ENCODE measurements at regions not wholly inside any gene's neighbourhood (a gene's known extent, or its start where the extent isn't known, plus 50 kb on each side); places are given as distances from the start of the nearest gene placed in this dataset.

DNA sequence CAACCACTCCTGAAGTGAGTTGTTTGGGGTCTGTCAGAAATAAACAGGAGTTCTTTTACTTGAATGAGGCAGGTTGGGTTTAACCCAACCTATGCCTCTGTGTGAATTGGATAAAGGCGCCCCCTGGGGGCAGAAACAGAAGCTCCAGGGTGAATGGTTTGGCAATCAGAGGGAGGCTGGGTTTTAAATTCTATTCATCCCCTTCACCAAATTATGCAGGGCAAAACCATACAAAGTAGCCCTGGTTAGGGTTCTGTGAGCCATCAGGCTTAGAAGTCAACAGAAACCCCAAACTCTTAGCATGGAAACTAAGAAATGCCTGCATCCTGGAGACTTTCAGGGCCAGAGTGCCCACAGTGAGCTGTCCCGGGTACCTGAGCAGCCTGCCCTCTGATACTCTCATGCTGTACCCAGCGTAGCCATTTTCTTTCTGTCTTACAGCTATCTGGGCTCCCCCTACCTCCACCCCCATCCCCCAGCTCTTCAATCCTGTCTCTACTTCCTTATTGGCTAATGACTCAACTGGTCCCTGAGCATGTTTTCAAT is 241.5 kb downstream of the ICOS start:
- peak; percentile 52 to 66 for DNase-seq (ENCODE audit: low read depth in 2 of 2)

DNA sequence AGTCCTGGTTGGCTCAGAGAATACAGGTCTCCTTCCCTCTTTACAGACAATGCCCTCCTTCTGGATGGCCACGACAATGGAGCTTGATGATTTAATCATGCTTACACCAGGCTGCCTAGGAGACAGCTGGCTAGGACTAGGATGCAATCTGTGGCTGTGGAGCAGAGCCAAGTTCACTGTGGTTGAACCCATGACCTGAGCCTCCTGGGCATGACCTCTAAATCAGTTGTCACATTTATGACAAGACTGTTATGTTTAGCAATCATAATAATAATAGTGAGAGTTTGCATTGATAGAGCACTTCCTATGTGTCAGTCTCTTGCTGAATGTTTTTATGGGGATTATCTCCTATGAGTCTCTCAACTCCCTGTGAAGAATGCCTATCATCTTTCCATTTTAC is 244.1 kb downstream of the ICOS start:
- no peak for DNase-seq (ENCODE audit: low read depth in 2 of 2)

DNA sequence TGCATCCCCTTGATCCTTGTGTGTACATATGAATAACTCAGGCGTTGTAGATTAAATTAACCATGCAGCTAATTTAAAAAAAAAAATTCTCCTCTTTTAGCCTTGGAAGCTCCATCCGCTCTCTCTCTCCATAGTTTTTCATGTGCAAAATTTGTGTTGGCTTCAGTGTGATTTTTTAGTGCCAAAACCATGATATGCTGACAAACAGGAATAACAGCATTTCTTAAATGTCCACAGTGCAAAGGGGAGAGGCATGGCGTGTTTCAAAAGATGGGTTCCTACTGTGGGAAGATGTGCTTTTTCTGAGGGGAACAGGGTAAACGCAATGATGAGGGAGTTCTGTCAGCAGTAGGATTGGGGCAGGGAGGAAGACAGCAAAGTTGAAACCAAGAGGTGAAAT is 247.0 kb downstream of the ICOS start:
- no peak for DNase-seq (ENCODE audit: low read depth in 2 of 2)

DNA sequence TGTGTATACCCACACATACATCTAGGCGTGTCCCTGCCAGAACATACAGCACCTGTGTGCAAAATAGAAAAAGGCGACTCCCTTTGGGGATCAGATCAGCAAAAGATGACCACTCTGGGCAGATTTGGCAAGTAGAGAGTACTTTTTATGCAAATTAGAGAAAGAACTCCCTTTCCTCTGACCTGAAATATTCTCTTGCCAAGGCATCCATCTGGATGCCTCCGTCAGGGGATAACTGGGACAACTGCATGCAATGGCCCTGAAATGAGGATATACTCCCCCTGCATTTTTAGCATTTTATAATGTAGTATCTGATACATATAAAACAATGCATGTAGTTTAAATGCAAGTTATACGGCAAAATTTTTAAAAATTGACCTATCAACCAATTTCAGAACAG is 247.7 kb downstream of the ICOS start:
- no peak for DNase-seq (ENCODE audit: low read depth in 2 of 2)

DNA sequence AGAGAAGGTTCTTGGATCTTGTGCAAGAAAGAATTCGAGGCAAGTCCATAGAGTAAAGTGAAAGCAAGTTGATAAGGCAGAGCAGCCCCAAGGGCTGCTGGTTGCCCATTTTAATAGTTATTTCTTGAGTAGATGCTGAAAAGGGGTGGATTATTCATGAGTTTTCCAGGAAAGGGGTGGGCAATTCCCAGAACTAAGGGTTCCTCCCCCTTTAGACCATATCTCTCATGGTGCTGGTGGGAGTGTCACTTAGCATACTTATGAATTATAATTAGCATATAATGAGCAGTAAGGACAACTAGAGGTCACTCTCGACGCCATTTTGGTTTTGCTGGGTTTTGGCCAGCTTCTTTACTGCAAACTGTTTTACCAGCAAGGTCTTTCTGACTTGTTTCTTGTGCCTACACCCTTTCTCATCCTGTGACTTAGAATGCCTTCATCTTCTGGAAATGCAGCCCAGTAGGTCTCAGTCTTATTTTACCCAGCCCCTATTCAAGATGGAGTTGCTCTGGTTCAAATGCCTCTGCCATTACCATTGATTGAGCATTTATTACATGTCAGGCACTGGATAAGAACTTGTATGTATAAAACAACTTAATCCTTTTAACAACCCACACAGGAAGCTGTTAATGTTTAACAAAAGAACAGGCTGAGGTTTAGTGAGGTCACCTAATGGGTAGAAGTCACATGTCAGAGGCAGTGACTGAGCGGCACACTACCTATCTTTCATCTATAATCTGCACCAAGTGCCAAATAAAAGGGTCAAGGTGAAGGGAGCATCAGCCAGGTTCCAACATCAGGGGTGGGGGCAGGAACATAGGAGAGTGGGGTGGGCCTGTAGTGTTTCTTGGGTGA is 250.9 kb downstream of the ICOS start:
- no peak for DNase-seq (ENCODE audit: low read depth in 2 of 2)

DNA sequence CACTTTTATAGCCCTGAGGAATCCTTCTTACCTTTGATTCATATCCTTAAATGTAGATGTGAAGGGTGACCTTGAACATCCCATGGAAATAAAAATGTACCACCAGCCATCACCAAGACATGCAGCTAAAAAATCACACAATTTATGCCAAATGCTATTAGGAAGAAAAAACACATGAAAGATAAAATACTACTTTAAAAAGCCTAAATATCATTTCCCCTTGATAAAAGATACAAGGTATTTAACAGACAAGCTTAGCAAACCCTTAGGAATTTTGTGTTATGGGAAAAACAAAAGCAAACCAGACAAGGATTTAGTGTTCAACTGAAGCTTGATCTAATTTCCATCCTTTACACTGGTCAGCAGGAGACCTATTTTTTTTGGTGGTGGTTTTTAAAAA is 255.0 kb downstream of the ICOS start:
- DNase-seq (ENCODE audit: low read depth in 2 of 2) = no peak

DNA sequence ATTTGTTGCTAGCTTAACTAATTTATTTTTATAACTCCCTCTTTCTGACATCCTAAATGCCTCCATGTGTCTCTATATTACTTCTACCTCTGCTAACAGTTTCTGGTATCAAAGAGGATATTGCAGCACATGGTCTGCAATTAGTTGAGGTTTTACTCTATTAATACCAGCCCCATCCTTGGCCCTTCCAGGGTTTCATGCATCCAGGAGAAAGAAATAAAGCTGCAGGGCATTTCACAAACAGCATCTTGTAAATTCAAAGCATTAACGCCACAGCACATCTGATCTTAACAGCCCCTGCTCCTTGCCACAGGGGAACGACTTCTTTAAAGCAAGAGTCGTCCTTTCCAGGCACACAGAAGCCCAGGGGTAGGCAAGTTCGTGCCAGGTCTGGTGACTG is 258.9 kb downstream of the ICOS start:
- DNase-seq (ENCODE audit: low read depth in 2 of 2) = no peak

DNA sequence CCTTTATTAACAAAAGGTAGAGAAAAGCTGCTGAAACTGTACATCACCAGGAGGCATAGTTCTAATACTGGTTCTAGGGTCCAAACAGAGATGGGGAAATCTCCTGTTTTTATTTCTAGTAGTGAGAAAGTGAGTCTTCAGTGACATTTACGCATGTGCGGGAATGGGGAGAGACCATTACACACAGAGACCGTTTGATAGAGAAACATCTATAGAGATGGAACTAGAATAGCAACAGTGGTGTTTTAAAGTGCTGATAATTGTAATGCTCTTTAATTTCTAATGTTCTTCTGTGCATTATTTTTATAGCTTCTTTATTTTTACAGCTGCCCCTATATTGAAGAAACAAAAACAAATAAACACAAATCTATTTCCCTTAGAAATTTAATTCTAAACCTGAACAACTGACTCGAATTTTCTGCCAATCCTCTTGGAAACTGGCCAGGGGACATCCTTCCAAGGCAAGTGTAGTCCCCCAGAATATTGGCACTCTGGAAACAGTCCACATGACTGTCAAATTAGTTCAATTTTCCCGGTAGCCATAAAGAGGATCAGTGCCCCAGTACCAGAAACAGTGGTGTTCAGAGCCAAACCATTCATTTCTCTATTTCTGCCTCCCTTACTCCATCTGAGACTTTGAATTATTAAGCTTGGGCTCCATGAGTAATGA is 260.9 kb downstream of the ICOS start:
- DNase-seq (ENCODE audit: low read depth in 2 of 2) = no peak

DNA sequence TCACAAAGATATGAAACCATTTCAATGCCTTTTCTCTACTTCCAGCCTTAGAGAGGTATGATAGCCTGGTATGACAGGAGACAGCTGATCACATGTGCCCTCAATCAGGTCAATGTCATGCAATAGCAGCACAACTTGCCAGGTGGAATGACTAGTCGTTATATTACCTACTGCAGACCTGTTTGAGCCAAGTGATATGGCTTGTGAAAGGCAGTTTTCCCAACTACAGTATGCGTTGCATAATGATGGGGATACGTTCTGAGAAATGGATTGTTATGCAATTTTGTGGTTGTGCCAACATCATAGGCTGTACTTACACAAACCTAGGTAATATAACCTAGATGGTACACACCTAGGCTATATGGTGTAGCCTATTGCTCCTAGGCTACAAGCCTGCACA is 262.8 kb downstream of the ICOS start:
- no peak for DNase-seq (ENCODE audit: low read depth in 2 of 2)

DNA sequence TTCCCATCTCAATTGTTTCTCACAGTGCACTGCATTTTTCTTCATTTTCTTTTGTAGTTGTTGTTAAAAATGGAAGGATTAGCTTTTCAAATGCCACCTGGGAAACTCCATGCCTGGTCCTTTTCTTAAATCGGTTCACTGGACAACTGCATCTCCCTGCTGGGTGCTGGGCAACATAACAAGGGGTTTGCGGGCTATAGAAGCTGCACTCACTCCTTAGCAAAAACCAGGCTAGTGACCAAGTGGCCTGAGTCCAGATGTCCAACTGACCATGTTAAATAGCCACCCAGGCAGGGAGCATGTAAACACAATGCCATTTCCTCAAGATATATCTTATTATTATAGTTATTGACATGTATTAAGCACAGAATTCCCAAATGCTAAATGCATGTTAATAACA is 264.9 kb downstream of the ICOS start:
- DNase-seq (ENCODE audit: low read depth in 2 of 2) = no peak

DNA sequence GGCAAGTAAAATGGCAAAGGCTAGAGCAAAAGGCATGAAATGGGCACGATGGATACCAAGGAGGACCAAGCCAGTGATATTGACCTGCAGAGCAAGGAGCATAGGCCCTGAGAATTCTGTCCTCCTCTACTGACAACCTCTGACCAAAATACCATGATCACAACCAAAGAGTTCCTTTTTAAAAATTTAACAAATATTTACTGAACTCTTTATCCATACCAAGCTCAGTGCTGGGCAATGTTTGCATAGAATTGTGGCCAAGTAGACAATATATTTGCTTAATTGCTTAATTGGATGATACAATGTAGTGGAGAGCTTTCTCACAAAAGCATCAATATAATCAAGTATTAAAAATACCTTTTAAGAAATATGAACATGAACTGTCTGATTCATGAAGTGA is 265.7 kb downstream of the ICOS start:
- DNase-seq (ENCODE audit: low read depth in 2 of 2) = no peak

DNA sequence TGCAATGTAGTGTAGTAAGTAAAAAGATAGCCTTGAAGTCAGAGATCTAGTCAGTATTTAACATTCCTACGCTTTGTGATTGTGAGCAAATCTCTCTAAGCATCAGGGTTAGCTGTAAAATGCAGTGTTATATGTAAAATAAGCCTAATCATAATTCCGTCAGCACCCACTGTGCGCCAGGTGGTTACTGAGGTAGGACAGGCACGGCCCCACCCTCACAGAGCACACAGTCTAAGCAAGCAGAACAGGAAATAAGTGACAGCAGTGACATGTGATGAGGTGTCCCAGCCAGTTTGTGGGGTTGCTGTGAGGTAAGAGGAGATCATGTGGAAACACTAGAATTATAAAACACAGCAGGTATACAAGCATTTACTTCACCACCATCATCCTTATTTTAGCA is 267.1 kb downstream of the ICOS start:
- no peak for DNase-seq (ENCODE audit: low read depth in 2 of 2)

DNA sequence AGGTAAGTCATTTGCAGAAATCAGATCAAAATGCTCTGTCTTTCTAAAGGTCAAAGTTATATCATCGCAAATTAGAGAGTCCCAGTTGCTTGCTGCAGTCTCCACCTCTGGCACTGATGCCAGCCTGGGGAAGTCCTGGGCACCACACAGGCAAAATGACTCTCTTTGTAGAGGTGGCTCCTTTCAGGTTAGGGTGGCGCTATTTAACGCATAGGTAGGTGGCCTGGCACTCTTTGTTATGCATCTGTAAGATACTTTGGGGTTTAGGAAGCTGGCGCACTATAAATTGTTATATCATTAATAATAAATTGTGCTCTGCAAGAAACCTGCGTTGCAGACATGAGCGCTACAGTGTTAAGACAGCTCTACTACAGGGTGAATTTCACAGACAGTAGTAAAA is 268.5 kb downstream of the ICOS start:
- DNase-seq (ENCODE audit: low read depth in 2 of 2) = no peak

DNA sequence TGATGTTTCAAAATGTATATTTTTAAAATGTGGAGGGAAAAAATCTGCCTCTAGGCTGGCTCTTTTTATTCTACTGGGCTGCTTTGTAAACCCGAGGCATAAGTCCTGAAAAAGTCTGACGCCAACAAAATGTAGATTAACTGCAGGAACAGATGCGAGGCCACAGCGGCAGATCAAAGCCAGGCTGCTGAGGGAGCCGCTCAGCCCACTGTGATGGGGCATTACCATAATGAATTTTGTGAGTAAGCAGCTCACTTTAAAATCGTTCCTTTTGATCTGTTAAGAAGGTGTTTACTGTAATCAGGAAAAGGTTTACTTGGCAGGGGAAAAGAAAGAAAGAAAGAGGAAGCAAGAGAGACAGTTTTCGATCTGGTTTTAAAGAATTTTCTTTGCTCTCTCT is 269.0 kb downstream of the ICOS start:
- no peak for DNase-seq (ENCODE audit: low read depth in 2 of 2)

DNA sequence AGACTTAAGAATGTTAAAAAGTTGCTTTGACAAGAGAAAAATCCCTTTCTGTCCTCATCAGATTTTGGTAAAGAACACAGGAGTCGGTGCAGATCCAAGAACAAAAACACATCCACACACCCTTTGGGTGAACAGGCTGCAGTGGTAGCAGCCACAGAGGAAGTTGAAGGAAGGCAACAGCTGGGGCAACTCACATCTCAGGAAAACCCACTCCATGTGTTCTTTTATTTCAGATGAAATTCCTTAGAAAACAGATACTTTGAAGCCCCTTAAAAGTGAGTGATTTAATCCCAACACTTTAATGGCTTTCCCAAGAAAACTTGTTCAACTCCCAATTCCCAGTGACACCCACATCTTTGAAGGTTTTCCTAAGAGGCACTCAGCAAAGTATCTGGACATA is 271.3 kb downstream of the ICOS start:
- no peak for DNase-seq (ENCODE audit: low read depth in 2 of 2)

DNA sequence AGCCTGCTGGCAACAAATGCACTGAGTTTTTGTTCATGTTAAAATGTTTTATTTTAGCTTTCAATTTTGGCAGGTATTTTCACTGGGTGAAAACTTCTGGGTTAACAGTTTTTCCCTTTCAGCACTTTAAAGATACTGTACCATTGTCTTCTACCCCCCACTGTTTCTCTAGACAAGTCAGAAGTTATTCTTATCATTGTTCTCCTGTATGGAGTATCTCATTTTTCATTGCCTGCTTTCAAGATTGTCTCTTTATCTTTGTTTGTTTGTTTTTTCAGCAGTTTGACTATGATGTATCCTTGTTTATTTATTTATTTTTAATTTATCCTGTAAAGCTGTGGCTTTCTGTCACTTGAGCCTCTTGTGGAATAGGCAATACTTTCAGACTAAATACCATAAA is 277.0 kb downstream of the ICOS start:
- DNase-seq (ENCODE audit: low read depth in 2 of 2) = no peak

DNA sequence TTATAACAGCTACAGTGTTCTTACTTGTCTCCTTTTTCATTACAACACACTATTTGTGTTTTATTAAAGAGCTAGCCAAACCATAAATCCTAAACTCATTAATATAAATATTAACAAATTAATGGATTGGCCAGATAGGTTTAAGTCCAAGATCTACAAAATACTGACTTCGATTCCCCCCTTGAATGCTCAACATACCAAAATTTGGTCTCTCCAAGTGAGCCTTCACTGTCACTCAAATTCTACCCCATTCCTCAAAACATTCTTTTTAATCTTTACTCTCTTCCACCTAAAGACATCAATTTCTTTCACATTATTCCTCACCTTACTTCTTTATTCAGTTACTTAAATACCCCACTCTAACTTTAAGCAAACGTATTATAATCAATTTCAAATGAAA is 281.5 kb downstream of the ICOS start:
- DNase-seq (ENCODE audit: low read depth in 2 of 2) = no peak

DNA sequence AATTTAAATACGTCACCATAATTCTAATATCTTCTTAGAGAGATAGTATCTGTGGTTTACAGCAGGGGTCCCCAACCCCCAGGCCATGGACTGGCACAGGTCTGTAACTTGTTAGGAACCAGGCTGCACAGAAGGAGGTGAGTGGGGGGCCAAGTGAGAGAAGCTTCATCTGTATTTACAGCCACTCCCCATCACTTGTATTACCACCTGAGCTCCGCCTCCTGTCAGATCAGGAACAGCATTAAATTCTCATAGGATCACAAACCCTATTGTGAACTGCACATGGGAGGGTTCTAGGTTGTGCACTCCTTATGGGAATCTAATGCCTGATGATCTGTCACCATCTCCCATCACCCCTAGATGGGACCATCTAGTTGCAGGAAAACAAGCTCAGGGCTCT is 282.6 kb downstream of the ICOS start:
- no peak for DNase-seq (ENCODE audit: low read depth in 2 of 2)

DNA sequence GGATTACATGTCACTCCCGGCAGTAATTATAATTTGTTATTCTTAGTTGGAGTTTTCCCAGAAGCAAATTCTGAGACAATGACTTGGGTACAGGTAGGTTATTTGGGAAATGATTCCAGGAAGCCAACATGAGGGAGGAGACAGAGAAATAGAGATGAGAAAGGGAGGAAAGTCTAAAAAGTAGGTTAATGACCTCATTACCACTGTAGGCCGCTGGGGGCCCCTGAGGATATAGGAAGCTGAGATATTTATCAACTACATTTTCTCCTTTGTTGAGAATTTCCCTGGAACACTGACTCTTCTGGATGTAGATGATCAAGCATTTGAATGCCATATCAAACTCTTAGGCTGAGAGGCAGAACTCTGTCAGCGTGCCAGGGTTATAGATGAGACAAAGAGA is 284.3 kb downstream of the ICOS start:
- no peak for DNase-seq (ENCODE audit: low read depth in 2 of 2)

DNA sequence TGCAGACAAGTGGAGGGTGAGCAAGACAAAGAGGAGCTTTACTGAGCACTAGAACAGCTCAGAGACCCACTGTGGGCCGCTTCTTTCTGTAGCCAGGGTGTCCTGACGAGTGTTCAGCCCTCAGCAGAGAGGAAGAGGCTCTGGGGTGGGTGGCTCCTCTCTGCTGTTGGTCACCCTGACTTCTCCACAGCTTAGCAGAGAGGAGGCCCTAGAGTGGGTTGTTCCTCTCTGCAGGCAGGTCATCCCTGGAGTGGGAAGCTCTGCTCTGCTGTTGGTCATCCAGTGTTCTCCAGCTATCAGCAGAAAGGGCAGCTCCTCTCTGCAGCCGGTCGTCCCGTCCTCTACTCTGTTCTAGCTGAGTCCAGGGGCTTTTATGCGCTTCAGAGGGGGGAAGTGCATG is 286.5 kb downstream of the ICOS start:
- no peak for DNase-seq (ENCODE audit: low read depth in 2 of 2)

DNA sequence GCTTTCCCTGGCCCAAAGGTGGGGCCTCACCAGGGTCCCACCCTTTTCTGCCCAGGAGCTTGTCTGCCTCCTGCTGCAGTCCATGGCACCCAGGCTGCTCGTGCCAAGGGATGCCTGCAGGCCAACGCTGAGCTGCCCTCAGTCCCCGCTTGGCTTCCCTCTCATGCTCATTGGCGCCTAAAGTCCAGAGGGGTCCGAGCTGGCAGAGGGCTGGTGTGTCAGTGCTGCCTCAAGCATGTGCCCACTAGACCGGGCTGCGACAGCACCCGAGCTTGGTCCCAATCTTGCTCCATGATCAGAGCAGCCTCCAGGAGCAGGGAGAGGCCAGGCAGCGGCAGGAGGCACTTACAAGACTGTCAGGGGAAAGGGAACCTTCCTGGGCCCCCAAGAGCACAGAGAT is 287.0 kb downstream of the ICOS start:
- no peak for DNase-seq (ENCODE audit: low read depth in 2 of 2)

DNA sequence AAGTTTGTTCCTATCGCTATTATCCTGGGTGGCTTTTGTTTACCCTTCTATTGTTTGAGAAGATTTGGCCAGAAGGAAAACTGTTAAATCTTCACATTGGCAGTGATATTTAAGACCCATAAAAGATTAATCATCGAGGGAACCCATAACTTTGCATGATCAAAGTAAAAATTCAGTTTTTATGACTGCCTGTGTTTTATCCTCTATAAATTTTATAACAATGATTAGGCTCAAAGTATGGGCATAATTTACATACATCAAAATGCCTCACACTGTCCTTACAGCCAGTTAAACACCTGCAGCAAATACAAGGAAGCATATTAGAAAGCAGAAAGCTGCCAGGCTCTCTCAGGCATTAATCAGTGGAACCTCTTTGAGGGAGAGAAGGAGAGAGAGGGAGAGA is 289.1 kb downstream of the ICOS start:
- no peak for DNase-seq (ENCODE audit: low read depth in 2 of 2)

DNA sequence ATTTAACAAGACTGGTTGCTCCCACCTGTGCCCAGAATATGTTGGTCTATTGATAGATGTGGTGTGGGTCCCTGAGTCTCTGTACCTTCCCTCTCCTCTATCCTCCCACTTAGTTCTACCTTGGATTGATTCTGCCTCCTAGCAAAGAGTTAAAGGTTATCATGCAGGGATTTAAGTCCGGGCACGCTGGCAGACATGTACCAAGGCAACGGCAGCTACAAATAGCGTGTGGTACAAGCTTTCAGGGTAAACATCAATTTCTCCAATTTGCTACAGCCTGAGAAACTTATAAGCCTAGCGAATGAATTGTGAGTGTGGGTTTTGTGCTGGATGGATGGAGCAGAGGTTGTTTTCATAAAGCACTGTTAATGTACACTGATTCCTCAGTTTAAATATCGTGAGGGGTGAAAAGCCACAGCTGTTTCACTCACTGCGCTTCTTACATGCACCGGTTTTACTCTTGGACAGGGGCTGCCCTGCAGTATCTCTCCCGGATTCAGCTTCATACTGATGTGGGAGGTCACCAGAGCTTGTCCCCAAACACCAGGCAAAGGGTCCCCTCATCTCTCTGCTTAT is 289.8 kb downstream of the ICOS start:
- DNase-seq (ENCODE audit: low read depth in 2 of 2) = no peak
